ENCODE measurements at regions not wholly inside any gene's neighbourhood (a gene's known extent, or its start where the extent isn't known, plus 50 kb on each side); places are given as distances from the start of the nearest gene placed in this dataset.
"Not testable (repeated sequence)": the region's sequence is repeated elsewhere in the genome, so short reads cannot be mapped to it uniquely, and the experiment has no call there.

DNA sequence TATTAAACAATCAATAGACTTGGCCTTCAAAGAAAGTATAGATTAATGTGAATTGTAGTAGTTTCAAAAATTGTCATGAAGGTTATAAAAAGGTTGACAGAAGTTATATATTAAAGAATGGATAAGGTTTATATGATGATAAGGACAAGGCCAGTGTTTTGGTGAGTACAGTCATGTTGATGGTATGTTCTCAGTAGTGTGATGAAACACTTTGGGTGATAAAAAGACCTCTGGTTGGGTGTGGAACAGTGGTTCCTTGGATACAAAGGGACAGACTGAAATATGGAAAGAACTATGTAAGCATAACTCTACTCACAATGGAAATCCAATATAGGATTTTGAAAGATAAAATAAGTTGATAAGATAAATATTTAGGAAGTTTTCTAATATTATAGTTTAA, 866.3 kb downstream of the ANKRD7 start:
- no peak for ATAC-seq
- TF ChIP-seq ZNF565 (CRISPR knock-in tag; conservative IDR thresholded peaks at IDR 0.05; ENCODE audit: low read depth) (no peak), ZFP30 (CRISPR knock-in tag; IDR thresholded peaks at IDR 0.05) (no peak), ZNF8 (CRISPR knock-in tag; IDR thresholded peaks at IDR 0.05) (no peak), SNAI2 (CRISPR knock-in tag; IDR thresholded peaks at IDR 0.05) (no peak)
- TF ChIP-seq, protein P1, sequence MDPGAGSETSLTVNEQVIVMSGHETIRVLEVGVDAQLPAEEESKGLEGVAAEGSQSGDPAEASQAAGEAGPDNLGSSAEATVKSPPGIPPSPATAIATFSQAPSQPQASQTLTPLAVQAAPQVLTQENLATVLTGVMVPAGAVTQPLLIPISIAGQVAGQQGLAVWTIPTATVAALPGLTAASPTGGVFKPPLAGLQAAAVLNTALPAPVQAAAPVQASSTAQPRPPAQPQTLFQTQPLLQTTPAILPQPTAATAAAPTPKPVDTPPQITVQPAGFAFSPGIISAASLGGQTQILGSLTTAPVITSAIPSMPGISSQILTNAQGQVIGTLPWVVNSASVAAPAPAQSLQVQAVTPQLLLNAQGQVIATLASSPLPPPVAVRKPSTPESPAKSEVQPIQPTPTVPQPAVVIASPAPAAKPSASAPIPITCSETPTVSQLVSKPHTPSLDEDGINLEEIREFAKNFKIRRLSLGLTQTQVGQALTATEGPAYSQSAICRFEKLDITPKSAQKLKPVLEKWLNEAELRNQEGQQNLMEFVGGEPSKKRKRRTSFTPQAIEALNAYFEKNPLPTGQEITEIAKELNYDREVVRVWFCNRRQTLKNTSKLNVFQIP (CRISPR knock-in tag; IDR thresholded peaks at IDR 0.05; ENCODE audit: borderline replicate concordance, low read depth) = no peak

DNA sequence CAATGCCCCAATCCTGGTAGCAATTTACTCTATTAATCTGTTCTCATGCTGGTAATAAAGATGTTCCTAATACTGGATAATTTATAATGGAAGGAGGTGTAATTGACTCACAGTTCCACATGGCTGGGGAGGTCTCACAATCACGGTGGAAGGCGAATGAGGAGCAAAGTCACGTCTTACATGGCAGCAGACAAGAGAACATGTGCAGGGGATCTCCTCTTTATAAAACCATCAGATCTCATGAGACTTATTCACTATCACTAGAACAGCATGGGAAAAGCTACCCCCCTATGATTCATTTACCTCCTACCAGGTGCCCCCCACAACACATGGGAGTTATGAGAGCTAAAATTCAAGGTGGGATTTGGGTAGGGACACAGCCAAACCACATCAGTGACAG, 872.2 kb downstream of the ANKRD7 start:
- no peak for TF ChIP-seq PPARA (CRISPR knock-in tag; IDR thresholded peaks at IDR 0.05; ENCODE audit: borderline replicate concordance)
- TF ChIP-seq CSRNP3 (CRISPR knock-in tag; IDR thresholded peaks at IDR 0.05) = no peak
- no peak for TF ChIP-seq TOX (CRISPR knock-in tag; IDR thresholded peaks at IDR 0.05; ENCODE audit: borderline replicate concordance)
- no peak for TF ChIP-seq ARNTL (CRISPR knock-in tag; IDR thresholded peaks at IDR 0.05; ENCODE audit: borderline replicate concordance, low read depth)
- TF ChIP-seq ZNF8 (CRISPR knock-in tag; IDR thresholded peaks at IDR 0.05) = no peak
- TF ChIP-seq GLIS3 (CRISPR knock-in tag; IDR thresholded peaks at IDR 0.05) = no peak
- TF ChIP-seq ZNF70 (CRISPR knock-in tag; IDR thresholded peaks at IDR 0.05) = no peak
- TF ChIP-seq CSDC2 (CRISPR knock-in tag; IDR thresholded peaks at IDR 0.05) = no peak
- TF ChIP-seq ZFP30 (CRISPR knock-in tag; IDR thresholded peaks at IDR 0.05) = no peak
- TF ChIP-seq TCF4 (CRISPR knock-in tag; IDR thresholded peaks at IDR 0.05; ENCODE audit: borderline replicate concordance) = no peak
- TF ChIP-seq OSR1 (CRISPR knock-in tag; IDR thresholded peaks at IDR 0.05) = no peak
- no peak for TF ChIP-seq ESRRG (CRISPR knock-in tag; IDR thresholded peaks at IDR 0.05)
- TF ChIP-seq, protein P1 (CRISPR knock-in tag; IDR thresholded peaks at IDR 0.05; ENCODE audit: borderline replicate concordance, low read depth) = no peak
- no peak for TF ChIP-seq PATZ1 (CRISPR knock-in tag; IDR thresholded peaks at IDR 0.05; ENCODE audit: borderline replicate concordance)
- TF ChIP-seq SNAI2 (CRISPR knock-in tag; IDR thresholded peaks at IDR 0.05) = no peak
- TF ChIP-seq, protein P2, sequence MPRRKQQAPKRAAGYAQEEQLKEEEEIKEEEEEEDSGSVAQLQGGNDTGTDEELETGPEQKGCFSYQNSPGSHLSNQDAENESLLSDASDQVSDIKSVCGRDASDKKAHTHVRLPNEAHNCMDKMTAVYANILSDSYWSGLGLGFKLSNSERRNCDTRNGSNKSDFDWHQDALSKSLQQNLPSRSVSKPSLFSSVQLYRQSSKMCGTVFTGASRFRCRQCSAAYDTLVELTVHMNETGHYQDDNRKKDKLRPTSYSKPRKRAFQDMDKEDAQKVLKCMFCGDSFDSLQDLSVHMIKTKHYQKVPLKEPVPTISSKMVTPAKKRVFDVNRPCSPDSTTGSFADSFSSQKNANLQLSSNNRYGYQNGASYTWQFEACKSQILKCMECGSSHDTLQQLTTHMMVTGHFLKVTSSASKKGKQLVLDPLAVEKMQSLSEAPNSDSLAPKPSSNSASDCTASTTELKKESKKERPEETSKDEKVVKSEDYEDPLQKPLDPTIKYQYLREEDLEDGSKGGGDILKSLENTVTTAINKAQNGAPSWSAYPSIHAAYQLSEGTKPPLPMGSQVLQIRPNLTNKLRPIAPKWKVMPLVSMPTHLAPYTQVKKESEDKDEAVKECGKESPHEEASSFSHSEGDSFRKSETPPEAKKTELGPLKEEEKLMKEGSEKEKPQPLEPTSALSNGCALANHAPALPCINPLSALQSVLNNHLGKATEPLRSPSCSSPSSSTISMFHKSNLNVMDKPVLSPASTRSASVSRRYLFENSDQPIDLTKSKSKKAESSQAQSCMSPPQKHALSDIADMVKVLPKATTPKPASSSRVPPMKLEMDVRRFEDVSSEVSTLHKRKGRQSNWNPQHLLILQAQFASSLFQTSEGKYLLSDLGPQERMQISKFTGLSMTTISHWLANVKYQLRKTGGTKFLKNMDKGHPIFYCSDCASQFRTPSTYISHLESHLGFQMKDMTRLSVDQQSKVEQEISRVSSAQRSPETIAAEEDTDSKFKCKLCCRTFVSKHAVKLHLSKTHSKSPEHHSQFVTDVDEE (CRISPR knock-in tag; IDR thresholded peaks at IDR 0.05) = no peak
- no peak for TF ChIP-seq ZC3H10 (CRISPR knock-in tag; IDR thresholded peaks at IDR 0.05)
- TF ChIP-seq CREB5 (CRISPR knock-in tag; IDR thresholded peaks at IDR 0.05; ENCODE audit: low read depth) = no peak
- no peak for TF ChIP-seq ZFP3 (CRISPR knock-in tag; IDR thresholded peaks at IDR 0.05)
- TF ChIP-seq BACH2 (CRISPR knock-in tag; IDR thresholded peaks at IDR 0.05; ENCODE audit: borderline replicate concordance) = no peak
- ATAC-seq = no peak

GRCh38 chr7:119100611-119101258, 876.2 kb downstream of the ANKRD7 start:
- not testable (repeated sequence) for ATAC-seq

All from SK-N-SH treated with all-trans-retinoic acid at 6 μM for 48 hours (cell line).